Neural cell (in vitro differentiated cells): ENCODE measurements at regions not wholly inside any gene's neighbourhood (a gene's known extent, or its start where the extent isn't known, plus 50 kb on each side); places are given as distances from the start of the nearest gene placed in this dataset.
"Not testable (repeated sequence)": the region's sequence is repeated elsewhere in the genome, so short reads cannot be mapped to it uniquely, and the experiment has no call there.

ENCODE experiments used
- EZH2 ChIP-seq: fragments of 200-600, 300-800 bp; shearing (Covaris generic), sonication (generic); IDR thresholded peaks from 2 replicates; pipeline ENCODE4 v1.6.1; 2014; ENCODE audit warnings: antibody characterized with exemption, low read length, borderline replicate concordance, mild to moderate bottlenecking; ENCODE audit not compliant: insufficient read depth, poor library complexity, severe bottlenecking
- POLR2AphosphoS5 ChIP-seq: IDR thresholded peaks from 2 replicates; pipeline ENCODE4 v1.6.1; 2012
- TF ChIP-seq, protein P1 (sequence below): fragments of 450-650 bp; IDR thresholded peaks from 2 replicates; pipeline ENCODE4 v1.5.1; 2014; ENCODE audit warnings: antibody characterized with exemption, mild to moderate bottlenecking, moderate library complexity; ENCODE audit not compliant: poor library complexity, severe bottlenecking

DNA sequence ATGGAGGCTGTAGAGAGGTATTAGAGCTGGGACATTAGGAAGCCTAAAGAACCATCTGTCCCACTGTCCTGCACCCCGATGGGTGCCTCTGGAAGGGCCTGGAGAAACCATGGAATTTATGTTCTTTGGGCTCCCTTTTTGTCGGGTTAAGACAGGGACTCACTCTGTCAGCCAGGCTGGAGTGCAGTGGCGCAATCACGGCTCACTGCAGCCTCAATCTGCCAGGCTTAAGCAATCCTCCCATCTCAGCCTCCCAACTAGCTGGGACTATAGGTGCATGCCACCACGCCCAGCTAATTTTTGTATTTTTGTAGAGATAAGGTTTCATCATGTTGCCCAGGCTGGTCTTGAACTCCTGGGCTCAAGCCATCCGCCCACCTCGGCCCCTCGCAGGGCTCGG lies 78.2 kb upstream of the KDM7A start:
- TF ChIP-seq, protein P1, sequence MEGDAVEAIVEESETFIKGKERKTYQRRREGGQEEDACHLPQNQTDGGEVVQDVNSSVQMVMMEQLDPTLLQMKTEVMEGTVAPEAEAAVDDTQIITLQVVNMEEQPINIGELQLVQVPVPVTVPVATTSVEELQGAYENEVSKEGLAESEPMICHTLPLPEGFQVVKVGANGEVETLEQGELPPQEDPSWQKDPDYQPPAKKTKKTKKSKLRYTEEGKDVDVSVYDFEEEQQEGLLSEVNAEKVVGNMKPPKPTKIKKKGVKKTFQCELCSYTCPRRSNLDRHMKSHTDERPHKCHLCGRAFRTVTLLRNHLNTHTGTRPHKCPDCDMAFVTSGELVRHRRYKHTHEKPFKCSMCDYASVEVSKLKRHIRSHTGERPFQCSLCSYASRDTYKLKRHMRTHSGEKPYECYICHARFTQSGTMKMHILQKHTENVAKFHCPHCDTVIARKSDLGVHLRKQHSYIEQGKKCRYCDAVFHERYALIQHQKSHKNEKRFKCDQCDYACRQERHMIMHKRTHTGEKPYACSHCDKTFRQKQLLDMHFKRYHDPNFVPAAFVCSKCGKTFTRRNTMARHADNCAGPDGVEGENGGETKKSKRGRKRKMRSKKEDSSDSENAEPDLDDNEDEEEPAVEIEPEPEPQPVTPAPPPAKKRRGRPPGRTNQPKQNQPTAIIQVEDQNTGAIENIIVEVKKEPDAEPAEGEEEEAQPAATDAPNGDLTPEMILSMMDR = not testable (repeated sequence)
- TF ChIP-seq EZH2, POLR2AphosphoS5: not testable (repeated sequence)
